ENCODE measurements at regions not wholly inside any gene's neighbourhood (a gene's known extent, or its start where the extent isn't known, plus 50 kb on each side); places are given as distances from the start of the nearest gene placed in this dataset.

- TF ChIP-seq EZH2 (IDR thresholded peaks at IDR 0.05; ENCODE audit: insufficient read depth, low read length) (no peak), CTCF (IDR thresholded peaks at IDR 0.05; ENCODE audit: insufficient read depth, low read depth, low read length) (no peak)
- no peaks in the 10 kb centered on the region for H4K20me1 ChIP-seq (ENCODE audit: insufficient read depth, low read length)
- no peak overlapping the region for H2AFZ ChIP-seq (ENCODE audit: low read depth, low read length)
- no peak overlapping the region for H3K4me2 ChIP-seq (ENCODE audit: low read length)
- H3K27me3 Mint-ChIP-seq (ENCODE audit: low read depth, unreplicated experiment), result no peaks in the 10 kb centered on the region
- H3K4me3 ChIP-seq (ENCODE audit: insufficient read depth, low read depth, low read length), result no peak overlapping the region
- H3K9me3 ChIP-seq (ENCODE audit: insufficient read depth, low read depth, low read length), result no peaks in the 10 kb centered on the region
- no peak for FAIRE-seq
- no peaks in the 10 kb centered on the region for H3K9me3 Mint-ChIP-seq (ENCODE audit: unreplicated experiment)
- DNase-seq (ENCODE audit: low read depth), result no peak
- no peaks in the 10 kb centered on the region for H3K4me1 Mint-ChIP-seq (ENCODE audit: low read depth, unreplicated experiment)
- H3K27ac Mint-ChIP-seq (ENCODE audit: unreplicated experiment), result no peak overlapping the region
- H3K27ac ChIP-seq (ENCODE audit: low read depth, low read length), result no peak overlapping the region
- no peaks in the 10 kb centered on the region for H3K4me1 ChIP-seq (ENCODE audit: insufficient read depth, low read length)
- no peak overlapping the region for H3K9ac ChIP-seq (ENCODE audit: low read length)
- no peaks in the 10 kb centered on the region for H3K36me3 ChIP-seq (ENCODE audit: insufficient read depth, low read length)
- H3K27me3 ChIP-seq (ENCODE audit: insufficient read depth, low read length), result peaks cover 2% of the 10 kb centered on the region
- H3K79me2 ChIP-seq (ENCODE audit: insufficient read depth, low read length), result no peaks in the 10 kb centered on the region
- H3K36me3 Mint-ChIP-seq (ENCODE audit: low read depth, unreplicated experiment), result no peaks in the 10 kb centered on the region
- no peak overlapping the region for H3K4me3 Mint-ChIP-seq (ENCODE audit: unreplicated experiment)
These were observed 101.1 kb upstream of the IFNGR1 start for GRCh38 chr6:137320271-137320670.

GRCh38 chr6:137316626-137317025 lies 97.4 kb upstream of the IFNGR1 start:
- H3K27me3 ChIP-seq (ENCODE audit: insufficient read depth, low read length), result peaks cover 3% of the 10 kb centered on the region
- H4K20me1 ChIP-seq (ENCODE audit: insufficient read depth, low read length), result no peaks in the 10 kb centered on the region
- peaks cover 9% of the 10 kb centered on the region for H3K4me1 Mint-ChIP-seq (ENCODE audit: low read depth, unreplicated experiment)
- H3K4me2 ChIP-seq (ENCODE audit: low read length), result no peak overlapping the region
- H3K79me2 ChIP-seq (ENCODE audit: insufficient read depth, low read length), result no peaks in the 10 kb centered on the region
- H3K9me3 Mint-ChIP-seq (ENCODE audit: unreplicated experiment), result no peaks in the 10 kb centered on the region
- H3K27ac Mint-ChIP-seq (ENCODE audit: unreplicated experiment), result no peak overlapping the region
- no peak overlapping the region for H3K9ac ChIP-seq (ENCODE audit: low read length)
- peaks cover 3% of the 10 kb centered on the region for H3K4me1 ChIP-seq (ENCODE audit: insufficient read depth, low read length)
- no peak overlapping the region for H3K4me3 ChIP-seq (ENCODE audit: insufficient read depth, low read depth, low read length)
- FAIRE-seq, result no peak
- DNase-seq (ENCODE audit: low read depth), result no peak
- no peak overlapping the region for H2AFZ ChIP-seq (ENCODE audit: low read depth, low read length)
- H3K27ac ChIP-seq (ENCODE audit: low read depth, low read length), result no peak overlapping the region
- no peaks in the 10 kb centered on the region for H3K36me3 ChIP-seq (ENCODE audit: insufficient read depth, low read length)
- no peak overlapping the region for H3K4me3 Mint-ChIP-seq (ENCODE audit: unreplicated experiment)
- TF ChIP-seq EZH2 (IDR thresholded peaks at IDR 0.05; ENCODE audit: insufficient read depth, low read length) (no peak), CTCF (IDR thresholded peaks at IDR 0.05; ENCODE audit: insufficient read depth, low read depth, low read length) (no peak)
- H3K36me3 Mint-ChIP-seq (ENCODE audit: low read depth, unreplicated experiment), result no peaks in the 10 kb centered on the region
- H3K9me3 ChIP-seq (ENCODE audit: insufficient read depth, low read depth, low read length), result no peaks in the 10 kb centered on the region
- H3K27me3 Mint-ChIP-seq (ENCODE audit: low read depth, unreplicated experiment), result no peaks in the 10 kb centered on the region

GRCh38 chr6:137315081-137315480 lies 95.9 kb upstream of the IFNGR1 start:
- Histone ChIP-seq H4K20me1 (ENCODE audit: insufficient read depth, low read length) (no peaks in the 10 kb centered on the region), H3K79me2 (ENCODE audit: insufficient read depth, low read length) (no peaks in the 10 kb centered on the region), H3K27ac (ENCODE audit: low read depth, low read length) (no peak overlapping the region), H3K36me3 (ENCODE audit: insufficient read depth, low read length) (no peaks in the 10 kb centered on the region), H3K27me3 (ENCODE audit: insufficient read depth, low read length) (peaks cover 3% of the 10 kb centered on the region), H3K9ac (ENCODE audit: low read length) (no peak overlapping the region), H2AFZ (ENCODE audit: low read depth, low read length) (no peak overlapping the region), H3K9me3 (ENCODE audit: insufficient read depth, low read depth, low read length) (no peaks in the 10 kb centered on the region), H3K4me1 (ENCODE audit: insufficient read depth, low read length) (peaks cover 3% of the 10 kb centered on the region), H3K4me2 (ENCODE audit: low read length) (no peak overlapping the region), H3K4me3 (ENCODE audit: insufficient read depth, low read depth, low read length) (no peak overlapping the region)
- no peak overlapping the region for H3K27ac Mint-ChIP-seq (ENCODE audit: unreplicated experiment)
- no peak for DNase-seq (ENCODE audit: low read depth)
- H3K4me3 Mint-ChIP-seq (ENCODE audit: unreplicated experiment), result no peak overlapping the region
- FAIRE-seq, result no peak
- TF ChIP-seq EZH2 (IDR thresholded peaks at IDR 0.05; ENCODE audit: insufficient read depth, low read length), result no peak
- no peak for TF ChIP-seq CTCF (IDR thresholded peaks at IDR 0.05; ENCODE audit: insufficient read depth, low read depth, low read length)
- H3K9me3 Mint-ChIP-seq (ENCODE audit: unreplicated experiment), result no peaks in the 10 kb centered on the region
- H3K36me3 Mint-ChIP-seq (ENCODE audit: low read depth, unreplicated experiment), result no peaks in the 10 kb centered on the region
- H3K27me3 Mint-ChIP-seq (ENCODE audit: low read depth, unreplicated experiment), result no peaks in the 10 kb centered on the region
- peaks cover 9% of the 10 kb centered on the region for H3K4me1 Mint-ChIP-seq (ENCODE audit: low read depth, unreplicated experiment)
